Uterus (tissue), 3 donors: ENCODE measurements at regions not wholly inside any gene's neighbourhood (a gene's known extent, or its start where the extent isn't known, plus 50 kb on each side); places are given as distances from the start of the nearest gene placed in this dataset.

Experiments
- DNase-seq, 2 donors: peaks; one replicate each; pipeline ENCODE4 v3.0.0-alpha.2; 2019 to 2020
- H3K27ac ChIP-seq, 2 donors: fragments of 200-600 bp; sonication (generic); 1 replicate in 1 of 2; 2 replicates in 1 of 2; pipeline ENCODE4 v1.5.1; 2016 to 2018
- H3K27me3 ChIP-seq, 2 donors: fragments of 200-600 bp; sonication (generic); one replicate each; pipeline ENCODE4 v1.5.1; 2018 to 2019; ENCODE audit warnings: control low read depth in 1 of 2
- H3K36me3 ChIP-seq, 2 donors: fragments of 200-600 bp; sonication (generic); one replicate each; pipeline ENCODE4 v1.5.1; 2019; ENCODE audit warnings: control low read depth in 1 of 2
- H3K4me1 ChIP-seq, 2 donors: fragments of 200-600 bp; sonication (generic); one replicate each; pipeline ENCODE4 v1.5.1; 2018 to 2019; ENCODE audit warnings: control low read depth in 1 of 2
- H3K4me3 ChIP-seq, 2 donors: fragments of 200-600 bp; sonication (generic); 1 replicate in 1 of 2; 2 replicates in 1 of 2; pipeline ENCODE4 v1.5.1; 2018 to 2019; ENCODE audit warnings: mild to moderate bottlenecking in 1 of 2
- H3K9me3 ChIP-seq, 2 donors: fragments of 200-600 bp; sonication (generic); one replicate each; pipeline ENCODE4 v1.5.1; 2019; ENCODE audit warnings: control low read depth in 1 of 2
- POLR2A ChIP-seq, 2 donors: fragments of 450-650 bp; IDR thresholded peaks; one replicate each; pipeline ENCODE4 v1.6.1; 2016; ENCODE audit warnings: antibody characterized with exemption in 2 of 2, mild to moderate bottlenecking in 1 of 2, moderate library complexity in 1 of 2
- intact Hi-C: fragments of 100-400 bp; cut with DNase I; formaldehyde crosslinking; loops from one replicate; pipeline ENCODE4 v1.15.1; 2023; ENCODE audit warnings: low total_unique reads
- TF ChIP-seq, protein P1 (sequence below), 4 experiments: fragments of 200-600 bp in 2 of 4; fragments of 450-650 bp in 2 of 4; sonication (generic) in 2 of 4; IDR thresholded peaks; one replicate each; pipeline ENCODE4 v1.5.1; 2016 to 2019; ENCODE audit warnings: antibody characterized with exemption in 4 of 4, mild to moderate bottlenecking in 2 of 4, moderate library complexity in 1 of 4
- donor health status: DM: yes; HTN: yes; CAD: no.

DNA sequence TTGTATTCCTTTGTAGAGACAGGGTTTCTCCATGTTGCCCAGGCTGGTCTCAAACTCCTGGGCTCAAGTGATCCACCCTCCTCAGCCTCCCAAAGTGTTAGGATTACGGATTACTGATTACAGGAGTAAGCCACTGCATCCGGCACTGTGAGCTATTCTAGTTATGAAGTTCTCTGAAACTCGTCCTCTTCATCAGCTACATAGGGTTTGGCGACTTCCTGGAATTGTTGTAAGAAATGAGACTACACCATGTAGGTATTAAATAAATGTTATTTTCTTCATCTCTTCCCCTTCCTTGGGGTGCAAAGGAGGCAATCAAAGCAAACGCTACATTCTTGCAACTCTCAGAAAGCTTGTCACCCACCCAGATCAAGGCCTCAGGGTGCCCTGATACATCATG lies 131.2 kb upstream of the TIAM1 start:
- intact Hi-C loops = no loop called here
- TF ChIP-seq, protein P1, sequence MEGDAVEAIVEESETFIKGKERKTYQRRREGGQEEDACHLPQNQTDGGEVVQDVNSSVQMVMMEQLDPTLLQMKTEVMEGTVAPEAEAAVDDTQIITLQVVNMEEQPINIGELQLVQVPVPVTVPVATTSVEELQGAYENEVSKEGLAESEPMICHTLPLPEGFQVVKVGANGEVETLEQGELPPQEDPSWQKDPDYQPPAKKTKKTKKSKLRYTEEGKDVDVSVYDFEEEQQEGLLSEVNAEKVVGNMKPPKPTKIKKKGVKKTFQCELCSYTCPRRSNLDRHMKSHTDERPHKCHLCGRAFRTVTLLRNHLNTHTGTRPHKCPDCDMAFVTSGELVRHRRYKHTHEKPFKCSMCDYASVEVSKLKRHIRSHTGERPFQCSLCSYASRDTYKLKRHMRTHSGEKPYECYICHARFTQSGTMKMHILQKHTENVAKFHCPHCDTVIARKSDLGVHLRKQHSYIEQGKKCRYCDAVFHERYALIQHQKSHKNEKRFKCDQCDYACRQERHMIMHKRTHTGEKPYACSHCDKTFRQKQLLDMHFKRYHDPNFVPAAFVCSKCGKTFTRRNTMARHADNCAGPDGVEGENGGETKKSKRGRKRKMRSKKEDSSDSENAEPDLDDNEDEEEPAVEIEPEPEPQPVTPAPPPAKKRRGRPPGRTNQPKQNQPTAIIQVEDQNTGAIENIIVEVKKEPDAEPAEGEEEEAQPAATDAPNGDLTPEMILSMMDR (IDR thresholded peaks at IDR 0.05) = no peak

DNA sequence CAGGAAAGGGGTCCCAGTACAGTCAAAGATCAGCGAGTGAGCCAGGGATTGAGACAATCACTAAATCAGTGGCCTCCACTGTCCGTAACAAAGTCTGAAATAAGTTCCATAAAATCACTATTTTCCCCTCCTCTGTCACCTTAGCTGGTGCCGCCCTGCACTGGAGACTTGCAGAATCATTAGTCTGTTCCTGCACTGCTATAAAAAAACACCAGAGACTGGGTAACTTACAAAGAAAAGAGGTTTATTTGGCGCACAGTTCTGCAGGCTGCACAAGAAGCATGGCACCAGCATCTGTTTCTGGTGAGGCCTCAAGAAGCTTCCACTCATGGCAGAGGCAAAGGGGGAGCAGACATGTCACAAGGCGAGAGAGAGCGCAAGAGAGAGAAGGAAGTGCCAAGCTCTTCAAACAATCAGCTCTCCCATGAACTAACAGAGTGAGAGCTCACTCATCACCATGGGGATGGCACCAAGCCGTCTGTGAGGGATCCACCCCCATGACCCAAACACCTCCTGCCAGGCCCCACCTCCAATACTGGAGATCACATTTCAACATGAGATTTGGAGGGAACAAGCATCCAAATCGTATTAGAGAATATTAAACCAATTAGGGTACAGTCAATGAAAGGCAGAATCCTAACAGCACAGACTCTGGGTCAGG lies 129.8 kb upstream of the TIAM1 start:
- Histone ChIP-seq H3K36me3 (no peaks in the 10 kb centered on the region), H3K27ac (no peak overlapping the region), H3K4me3 (no peak overlapping the region), H3K9me3 (no peaks in the 10 kb centered on the region), H3K4me1 (no peaks in the 10 kb centered on the region), H3K27me3 (no peaks in the 10 kb centered on the region)
- intact Hi-C loops = no loop called here
- DNase-seq = no peak
- no peak for TF ChIP-seq POLR2A (IDR thresholded peaks at IDR 0.05)
- TF ChIP-seq, protein P1 (IDR thresholded peaks at IDR 0.05) = no peak

More for the DNA sequence above, 131.2 kb upstream of the TIAM1 start:
- Histone ChIP-seq H3K27ac (no peak overlapping the region), H3K4me3 (no peak overlapping the region), H3K27me3 (no peaks in the 10 kb centered on the region), H3K4me1 (no peaks in the 10 kb centered on the region), H3K9me3 (no peaks in the 10 kb centered on the region), H3K36me3 (no peaks in the 10 kb centered on the region)
- no peak for DNase-seq

DNA sequence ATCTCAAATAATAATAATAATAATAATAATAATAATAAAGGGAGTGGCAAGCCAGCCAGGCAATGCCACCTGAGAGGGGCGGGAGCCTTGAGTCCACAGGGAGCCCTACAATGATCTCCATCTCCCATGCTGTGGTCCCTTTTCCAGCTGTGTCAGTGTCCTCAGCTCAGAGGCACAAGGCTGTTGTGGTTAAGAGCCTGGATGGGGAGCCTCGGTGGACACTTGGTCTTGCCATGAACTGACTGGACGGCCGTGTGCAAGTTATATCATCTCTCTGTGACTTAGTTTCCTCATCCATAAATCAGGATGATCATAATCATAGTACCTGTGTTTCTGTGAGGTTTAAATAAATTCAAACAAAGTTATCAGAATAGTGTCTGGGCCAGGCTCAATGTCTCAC lies 127.8 kb upstream of the TIAM1 start:
- Histone ChIP-seq H3K27ac (no peak overlapping the region), H3K4me1 (no peaks in the 10 kb centered on the region), H3K36me3 (no peaks in the 10 kb centered on the region), H3K4me3 (no peak overlapping the region), H3K9me3 (no peaks in the 10 kb centered on the region), H3K27me3 (no peaks in the 10 kb centered on the region)
- no peak for TF ChIP-seq POLR2A (IDR thresholded peaks at IDR 0.05)
- TF ChIP-seq, protein P1 (IDR thresholded peaks at IDR 0.05) = no peak
- intact Hi-C loops = no loop called here
- no peak for DNase-seq

DNA sequence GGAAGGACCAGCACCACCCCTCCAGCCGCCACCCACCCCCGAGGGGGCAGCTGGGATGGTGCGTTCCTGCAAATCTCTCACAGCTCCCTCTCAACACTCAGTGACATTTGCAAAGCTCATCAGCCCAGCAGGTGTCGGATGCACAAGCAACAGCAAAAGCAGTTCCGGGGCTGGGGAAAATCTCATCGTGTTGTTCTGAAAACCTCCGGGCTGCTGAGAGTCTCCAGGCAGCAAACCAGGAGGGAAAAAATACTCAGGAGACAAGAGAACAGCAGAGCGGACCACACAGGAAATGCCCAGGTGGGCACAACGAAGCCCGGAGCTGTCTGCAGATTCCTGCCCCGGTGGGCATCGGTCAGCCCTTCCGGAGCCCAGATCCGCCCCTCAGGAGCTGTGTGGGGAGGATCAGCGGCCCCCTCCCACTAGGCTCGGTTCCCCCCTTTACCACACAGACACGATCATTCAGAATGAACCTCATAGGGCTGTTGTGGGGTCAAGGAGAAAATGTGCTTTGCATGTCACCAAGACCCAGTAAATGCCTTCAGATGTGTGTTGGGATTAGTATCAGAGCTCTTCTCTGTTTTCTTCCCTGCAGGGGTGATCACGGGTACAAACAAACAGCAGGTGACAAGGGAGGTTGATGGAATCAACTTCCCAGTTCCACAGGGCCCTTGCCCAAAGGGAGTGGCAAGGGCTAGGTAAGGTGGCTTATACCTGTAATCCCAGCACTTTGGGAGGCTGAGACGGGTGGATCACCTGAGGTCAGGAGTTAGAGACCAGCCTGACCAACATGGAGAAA lies 127.0 kb upstream of the TIAM1 start:
- Histone ChIP-seq H3K9me3 (no peaks in the 10 kb centered on the region), H3K4me3 (no peak overlapping the region), H3K4me1 (no peaks in the 10 kb centered on the region), H3K36me3 (no peaks in the 10 kb centered on the region), H3K27me3 (no peaks in the 10 kb centered on the region), H3K27ac (no peak overlapping the region)
- no peak for DNase-seq
- intact Hi-C loops = no loop called here
- no peak for TF ChIP-seq POLR2A (IDR thresholded peaks at IDR 0.05)
- TF ChIP-seq, protein P1 (IDR thresholded peaks at IDR 0.05) = no peak

DNA sequence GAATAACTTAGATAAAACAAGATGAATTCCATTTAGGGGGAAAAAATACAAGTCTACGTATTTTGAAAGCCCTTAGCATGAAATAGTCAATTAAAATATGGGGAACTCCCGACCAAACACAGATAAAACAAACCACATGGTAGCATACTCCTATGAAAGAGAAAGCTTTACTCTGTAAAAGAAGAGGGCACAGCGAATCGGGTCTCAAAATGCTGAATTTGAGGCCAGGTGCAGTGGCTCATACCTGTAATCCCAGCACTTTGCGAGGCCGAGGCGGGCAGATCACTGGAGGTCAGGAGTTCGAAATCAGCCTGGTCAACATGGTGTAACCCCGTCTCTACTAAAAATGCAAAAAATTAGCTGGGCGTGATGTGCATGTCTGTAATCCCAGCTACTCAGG lies 116.9 kb upstream of the TIAM1 start:
- no peak for DNase-seq
- Histone ChIP-seq H3K4me3 (no peak overlapping the region), H3K9me3 (no peaks in the 10 kb centered on the region), H3K27ac (no peak overlapping the region), H3K27me3 (no peaks in the 10 kb centered on the region), H3K4me1 (no peaks in the 10 kb centered on the region), H3K36me3 (no peaks in the 10 kb centered on the region)
- TF ChIP-seq POLR2A (IDR thresholded peaks at IDR 0.05) = no peak
- intact Hi-C loops = no loop called here
